ENCODE measurements at regions not wholly inside any gene's neighbourhood (a gene's known extent, or its start where the extent isn't known, plus 50 kb on each side); places are given as distances from the start of the nearest gene placed in this dataset.
"Not testable (repeated sequence)": the region's sequence is repeated elsewhere in the genome, so short reads cannot be mapped to it uniquely, and the experiment has no call there.

DNA sequence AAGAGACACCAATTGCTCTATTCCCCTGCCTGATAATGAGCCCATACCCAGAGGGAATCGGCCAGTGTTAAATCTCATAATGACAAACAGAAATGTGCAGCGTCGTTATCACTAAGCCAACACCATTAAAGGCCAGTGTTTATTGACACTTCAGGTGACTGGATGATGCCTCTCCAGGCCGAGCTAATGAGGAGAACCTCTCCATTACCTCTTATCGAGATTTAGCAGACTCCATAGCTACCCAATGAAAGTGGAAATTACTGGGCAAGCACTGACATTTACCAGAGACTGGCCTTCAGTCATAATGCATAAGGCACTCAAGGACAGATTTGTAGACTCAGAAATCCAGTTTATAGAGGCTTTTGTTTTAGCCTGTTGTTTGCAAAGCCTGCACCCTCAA is 669.5 kb downstream of the MAFB start:
- no peak for DNase-seq

- no peak for DNase-seq
These were observed 671.3 kb downstream of the MAFB start for GRCh38 chr20:40017765-40018164.

DNA sequence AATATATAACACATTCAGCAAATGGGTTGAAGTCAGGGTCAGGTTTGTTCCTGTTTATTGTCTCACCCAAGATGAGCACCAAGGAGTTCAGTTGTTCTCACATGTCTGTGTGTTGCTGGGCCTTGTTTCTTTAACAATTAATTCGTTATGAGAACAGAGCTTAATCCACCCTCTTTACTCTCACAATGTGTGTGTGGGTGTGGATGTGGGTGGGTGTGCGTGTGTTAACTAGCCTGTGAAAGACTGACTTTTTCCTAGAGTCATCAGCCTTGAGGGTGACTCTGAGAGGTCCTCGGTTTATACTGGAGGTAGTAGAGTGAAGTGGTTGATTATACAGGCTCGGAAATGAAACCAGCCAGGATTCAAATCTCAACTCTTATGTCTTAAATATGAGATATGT is 672.1 kb downstream of the MAFB start:
- no peak for DNase-seq

- no peak for DNase-seq
These were observed 672.6 kb downstream of the MAFB start for GRCh38 chr20:40016392-40016791.

DNA sequence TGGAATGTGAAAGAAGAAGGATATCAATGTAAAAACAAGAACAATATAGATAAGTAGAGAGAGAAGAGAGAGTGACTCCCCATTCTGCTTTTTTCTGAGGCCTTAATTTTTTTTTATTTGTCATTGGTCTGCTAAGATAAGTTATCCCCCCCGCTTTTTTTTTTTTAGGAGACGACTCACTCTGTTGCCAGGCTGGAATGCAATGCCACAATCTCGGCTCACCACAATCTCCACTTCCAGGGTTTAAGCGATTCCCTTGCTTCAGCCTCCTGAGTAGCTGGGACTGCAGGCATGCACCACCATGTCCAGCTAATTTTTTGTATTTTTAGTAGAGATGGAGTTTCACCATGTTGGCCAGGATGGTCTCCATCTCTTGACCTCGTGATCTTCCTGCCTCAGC is 677.0 kb downstream of the MAFB start:
- DNase-seq, result not testable (repeated sequence)

- DNase-seq, result no peak
These were observed 678.6 kb downstream of the MAFB start for GRCh38 chr20:40010483-40010882.

DNA sequence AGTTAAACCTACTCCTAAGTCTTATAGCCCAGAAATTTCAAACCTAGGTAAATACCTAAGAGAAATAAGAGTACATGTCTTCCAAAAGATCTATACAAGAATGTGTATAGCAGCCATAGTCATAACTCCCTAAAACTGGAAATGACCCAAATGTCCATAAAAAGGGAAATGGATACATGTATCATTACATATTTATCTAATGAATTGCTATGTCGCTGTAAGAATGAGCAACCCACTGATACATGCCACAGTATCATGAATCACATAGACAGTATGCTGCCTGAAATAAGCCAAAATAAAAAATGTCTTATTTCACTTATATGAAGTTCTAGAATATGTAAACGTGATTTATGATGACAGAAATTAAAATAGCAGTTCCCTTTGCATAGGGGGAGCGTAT is 679.5 kb downstream of the MAFB start:
- no peak for DNase-seq

DNA sequence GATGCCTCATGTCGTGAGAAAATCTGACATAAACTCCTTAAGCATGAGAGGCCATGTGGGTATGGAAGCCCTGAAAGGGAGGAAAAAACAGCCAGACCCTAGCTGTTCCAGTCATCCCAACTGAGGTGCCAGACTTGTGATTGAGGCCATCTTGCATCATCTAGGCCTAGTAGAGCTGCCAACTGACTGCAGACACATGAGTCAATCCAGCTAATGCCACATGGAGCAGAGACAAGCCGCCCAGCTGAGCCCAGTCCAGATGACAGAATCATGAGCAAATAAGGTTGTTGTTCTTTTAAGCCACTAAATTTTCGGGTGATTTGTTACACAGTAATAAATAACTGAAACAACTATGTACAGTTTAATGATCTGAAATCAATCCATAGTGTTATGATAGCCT is 680.9 kb downstream of the MAFB start:
- DNase-seq, result peak; percentile 18

GRCh38 chr20:40006168-40006860 is 682.7 kb downstream of the MAFB start:
- DNase-seq, result no peak

- DNase-seq, result not testable (repeated sequence)
These were observed 684.9 kb downstream of the MAFB start for GRCh38 chr20:40004092-40004491.

DNA sequence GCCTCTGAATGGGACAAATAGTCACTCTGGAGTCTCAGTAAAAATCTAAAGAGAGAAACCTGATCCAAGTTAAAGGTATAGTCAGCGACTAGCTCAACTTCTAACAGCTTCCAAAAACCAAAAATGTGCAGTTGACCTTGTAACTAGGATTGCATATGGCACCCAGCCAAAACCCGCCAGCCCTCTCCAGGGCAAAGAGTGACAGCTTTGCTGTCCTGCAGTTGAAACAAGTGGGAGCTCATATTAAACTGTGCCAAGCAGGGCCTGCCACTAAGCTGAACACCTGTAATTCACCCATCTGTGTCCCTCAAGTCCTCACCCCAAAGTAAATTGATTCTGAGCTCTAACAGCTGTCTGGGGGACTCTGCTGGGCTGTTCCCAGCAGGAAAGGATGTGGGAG is 695.3 kb downstream of the MAFB start:
- no peak for DNase-seq

DNA sequence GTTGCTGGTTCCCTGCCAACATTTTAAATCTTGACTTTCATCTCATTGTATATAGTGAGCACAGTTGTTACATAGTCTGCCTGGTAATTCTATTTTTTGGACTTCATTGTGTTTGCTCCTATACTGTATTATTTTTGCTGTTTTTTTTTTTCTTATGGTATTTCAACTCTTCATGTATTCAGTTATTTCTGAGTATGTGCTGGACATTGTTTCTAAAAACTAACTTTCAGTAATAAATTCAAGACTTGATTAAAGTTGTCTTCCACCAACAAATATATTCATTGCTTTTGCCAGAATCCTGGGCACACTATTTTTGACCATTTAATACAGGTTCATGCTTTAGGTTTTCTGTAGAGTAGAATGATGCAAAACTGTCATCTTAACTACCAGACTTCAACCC is 698.3 kb downstream of the MAFB start:
- no peak for DNase-seq

DNA sequence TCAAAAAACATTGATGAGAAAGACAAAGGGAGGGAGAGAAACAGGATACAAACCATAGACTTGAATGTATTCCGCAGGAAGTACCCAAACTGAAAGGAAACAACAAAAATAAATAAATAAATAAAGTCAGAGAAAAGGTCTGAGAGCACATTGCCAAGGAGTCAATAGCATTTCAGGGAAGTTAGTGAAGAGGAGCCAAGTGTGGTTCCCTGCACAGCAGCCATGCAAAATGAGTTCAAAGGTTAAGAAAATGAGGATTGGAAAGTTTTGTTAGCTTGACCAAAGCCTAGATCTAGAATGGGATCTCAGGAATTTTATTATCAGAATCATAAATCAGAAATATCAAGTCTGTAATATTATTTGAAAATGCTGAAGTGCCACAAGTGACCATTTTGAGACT is 700.0 kb downstream of the MAFB start:
- DNase-seq, result no peak

DNA sequence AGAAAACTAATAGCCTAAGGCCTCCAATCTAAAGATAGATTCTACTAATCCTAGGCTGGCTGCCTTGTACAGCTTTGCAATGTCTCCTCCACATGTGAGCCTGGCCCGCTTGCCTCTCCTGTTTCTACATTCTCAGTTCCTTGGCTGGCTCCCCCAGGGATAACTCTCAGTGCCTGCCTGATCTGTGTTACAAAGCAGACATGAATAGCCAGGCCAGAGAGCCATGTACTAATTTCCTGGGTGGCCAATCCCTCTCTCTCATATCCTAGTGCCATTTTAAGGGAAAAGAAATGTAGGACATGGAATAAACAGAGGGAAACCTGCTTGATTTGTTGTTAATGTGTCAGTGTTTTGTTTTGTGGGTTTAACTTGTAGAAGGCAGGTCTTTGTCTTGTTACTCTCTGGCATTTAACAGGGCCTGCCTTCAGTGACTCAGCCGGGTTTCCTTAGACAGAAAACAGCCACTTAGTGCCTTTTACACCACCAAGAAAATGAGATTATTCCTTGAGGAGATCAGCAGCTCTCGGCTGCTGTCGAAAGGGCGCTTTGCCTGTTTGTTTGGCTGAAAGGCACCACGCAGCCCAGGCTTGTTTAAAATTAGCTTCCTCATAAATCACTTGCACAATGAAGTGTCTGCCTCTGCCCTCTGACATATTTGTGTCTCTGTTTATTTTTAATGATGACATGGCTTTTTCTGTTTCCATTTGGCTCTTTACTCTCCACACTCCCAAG is 702.7 kb downstream of the MAFB start:
- DNase-seq, result no peak

- no peak for DNase-seq
These were observed 703.7 kb downstream of the MAFB start for GRCh38 chr20:39985271-39985827.

- no peak for DNase-seq
These were observed 705.4 kb downstream of the MAFB start for GRCh38 chr20:39983655-39984054.

DNA sequence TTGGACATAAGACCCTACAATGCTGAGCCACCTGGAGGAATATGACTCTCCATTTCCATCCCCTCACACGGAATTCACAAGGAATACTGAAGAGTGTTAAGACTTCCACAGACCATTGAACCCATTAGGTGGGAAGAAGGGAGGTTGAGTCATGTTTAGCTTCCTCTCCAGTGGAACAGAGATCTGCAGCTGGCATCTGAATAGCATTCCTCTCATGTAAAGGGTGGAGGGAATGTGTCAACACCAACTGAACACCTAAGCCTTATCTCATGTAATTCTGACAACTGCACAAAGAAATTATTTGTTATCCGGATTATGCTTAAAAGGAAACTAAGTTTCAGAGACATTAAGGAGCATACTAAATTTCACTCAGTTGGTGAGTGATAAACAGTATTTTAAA is 705.9 kb downstream of the MAFB start:
- DNase-seq, result no peak

GRCh38 chr20:39974966-39975501 is 714.0 kb downstream of the MAFB start:
- no peak for DNase-seq

DNA sequence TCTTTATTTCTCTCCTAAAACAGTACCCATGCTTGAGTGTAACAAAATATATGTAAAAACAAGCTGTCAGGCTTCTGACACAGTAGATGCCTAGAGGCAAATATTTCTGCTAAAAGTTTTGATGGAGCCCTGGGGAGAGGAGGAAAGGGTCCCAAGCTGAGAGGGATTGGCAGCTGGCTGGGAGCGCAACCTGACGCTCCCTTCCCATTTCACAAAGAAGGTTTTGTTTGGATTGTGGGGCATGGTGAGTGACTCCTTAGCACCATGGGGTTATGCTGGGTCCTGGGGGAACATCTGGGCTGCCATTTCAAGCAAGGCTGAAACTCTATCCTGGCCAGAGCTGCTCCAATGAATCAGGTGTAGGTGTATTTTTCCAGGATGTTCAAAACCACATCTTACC is 720.5 kb downstream of the MAFB start:
- no peak for DNase-seq

- no peak for DNase-seq
These were observed 721.2 kb downstream of the MAFB start for GRCh38 chr20:39967806-39968205.

- DNase-seq, result no peak
These were observed 727.3 kb downstream of the MAFB start for GRCh38 chr20:39961637-39962244.

DNA sequence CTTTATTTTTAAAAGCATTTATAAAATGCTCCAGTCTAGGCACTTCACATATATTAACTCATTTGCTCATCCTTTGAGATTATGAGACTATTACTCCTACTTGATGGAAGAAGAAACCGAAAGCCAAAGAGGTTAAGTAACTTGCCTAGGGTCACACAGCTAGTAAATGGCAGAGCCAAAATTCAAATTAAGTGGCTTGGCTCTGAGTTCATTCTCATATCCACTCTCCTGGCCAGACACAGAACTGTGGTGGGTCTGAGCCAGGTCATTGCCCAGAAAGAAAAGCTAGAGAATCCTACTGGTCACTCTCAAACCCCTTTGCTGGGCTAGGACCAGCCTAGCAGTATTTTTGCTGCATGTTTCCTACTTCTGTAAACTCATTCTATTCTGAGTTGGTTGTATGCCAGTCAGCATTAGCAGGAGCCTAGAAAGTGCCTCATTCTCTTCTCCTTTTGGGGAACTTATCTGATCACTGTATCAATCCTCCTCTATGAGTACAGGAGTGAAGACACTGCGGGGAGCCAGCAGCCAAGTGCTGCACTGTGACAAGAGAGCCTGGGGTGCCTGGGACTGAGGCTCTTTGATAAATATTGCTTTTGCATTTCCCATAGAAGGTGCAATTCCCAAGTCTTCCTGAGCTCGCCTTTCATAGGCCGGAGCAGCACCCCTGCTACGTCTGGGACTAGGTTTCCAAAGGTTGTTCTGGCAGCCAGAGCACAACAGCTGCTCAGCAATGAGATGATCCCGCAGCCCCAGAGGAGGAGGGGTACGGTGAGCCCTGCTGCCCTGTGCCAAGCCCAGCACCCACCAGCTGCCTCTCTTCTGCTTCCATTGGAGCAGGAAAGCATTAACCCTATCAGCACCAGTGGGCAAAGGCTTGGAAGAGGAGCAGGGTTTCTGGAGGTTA is 728.3 kb downstream of the MAFB start:
- no peak for DNase-seq

DNA sequence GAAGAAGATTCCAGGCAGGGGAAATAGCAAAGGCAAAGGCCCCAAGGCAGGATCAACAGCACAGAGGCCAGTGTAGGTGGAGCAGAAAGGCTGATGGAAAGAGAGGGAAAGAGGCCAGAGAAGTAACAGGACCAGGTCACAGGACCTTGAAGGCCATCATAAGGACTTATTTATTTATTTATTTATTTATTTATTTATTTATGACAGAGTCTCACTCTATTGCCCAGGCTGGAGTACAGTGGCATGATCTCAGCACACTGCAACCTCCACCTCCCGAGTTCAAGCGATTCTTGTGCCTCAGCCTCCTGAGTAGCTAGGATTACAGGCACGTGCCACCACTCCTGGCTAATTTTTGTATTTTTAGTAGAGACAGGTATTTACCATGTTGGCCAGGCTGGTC is 731.1 kb downstream of the MAFB start:
- DNase-seq, result not testable (repeated sequence)
